PC-9 (cell line): ENCODE measurements at regions not wholly inside any gene's neighbourhood (a gene's known extent, or its start where the extent isn't known, plus 50 kb on each side); places are given as distances from the start of the nearest gene placed in this dataset.
A peak's percentile ranks its signal among the peaks of the same experiment; 100 is the strongest.

Experiments
- BruUV-seq: library from RNA; stranded (reverse); fragments of 400-500 nt; replicated peaks from 2 replicates; lab custom pipeline; 2021; lab: Mats Ljungman, UMichigan
- CTCF ChIA-PET: fragments of 300-600 bp; sonication (Branson Sonifier 250); formaldehyde crosslinking; loops from one replicate; lab custom pipeline; 2022; ENCODE audit warnings: antibody characterized with exemption; lab: Charles Lee
- POLR2A ChIA-PET: fragments of 300-600 bp; sonication (Branson Sonifier 250); formaldehyde crosslinking; loops from one replicate; lab custom pipeline; 2022; ENCODE audit warnings: antibody characterized with exemption; ENCODE audit not compliant: unreplicated experiment; lab: Charles Lee
- DNase-seq, 2 experiments: peaks; one replicate each; pipeline versions ENCODE4 v3.0.0 to v3.0.0-alpha.2; 2015 to 2022; ENCODE audit warnings: mixed read lengths in 1 of 2
- H2AFZ ChIP-seq: fragments of 200-600 bp; sonication (generic); 2 replicates; pipeline ENCODE4 v1.8.1; 2017; ENCODE audit warnings: antibody characterized with exemption
- H3F3A ChIP-seq: fragments of 200-600 bp; sonication (generic); 2 replicates; pipeline ENCODE4 v1.8.1; 2017; ENCODE audit warnings: antibody characterized with exemption, mild to moderate bottlenecking, low read depth; ENCODE audit not compliant: insufficient read depth
- H3K27ac ChIP-seq: fragments of 200-600 bp; sonication (generic); 2 replicates; pipeline ENCODE4 v1.6.1; 2016; ENCODE audit warnings: mixed run types
- H3K27me3 ChIP-seq: fragments of 200-600 bp; sonication (generic); 2 replicates; pipeline ENCODE4 v1.6.1; 2016; ENCODE audit warnings: low read depth, mixed run types; ENCODE audit not compliant: insufficient read depth
- H3K36me3 ChIP-seq: fragments of 200-600 bp; sonication (generic); 2 replicates; pipeline ENCODE4 v1.6.1; 2016; ENCODE audit warnings: low read depth, mixed run types
- H3K4me1 ChIP-seq: fragments of 200-600 bp; sonication (generic); replicated peaks from 2 replicates; pipeline ENCODE4 v1.6.1; 2016; ENCODE audit warnings: mixed run types; ENCODE audit not compliant: insufficient read depth
- H3K4me2 ChIP-seq: fragments of 200-600 bp; sonication (generic); 2 replicates; pipeline ENCODE4 v1.6.1; 2017; ENCODE audit warnings: mixed run types
- H3K4me3 ChIP-seq: fragments of 200-600 bp; sonication (generic); 2 replicates; pipeline ENCODE4 v1.6.1; 2016; ENCODE audit warnings: mixed run types
- H3K79me2 ChIP-seq: fragments of 200-600 bp; sonication (generic); 2 replicates; pipeline ENCODE4 v1.6.1; 2017; ENCODE audit warnings: low read depth, mixed run types
- H3K9me2 ChIP-seq: fragments of 200-600 bp; sonication (generic); 2 replicates; pipeline ENCODE4 v1.8.1; 2017; ENCODE audit warnings: mild to moderate bottlenecking; ENCODE audit not compliant: insufficient read depth
- H3K9me3 ChIP-seq: fragments of 200-600 bp; sonication (generic); 2 replicates; pipeline ENCODE4 v1.8.1; 2016; ENCODE audit warnings: low read depth; ENCODE audit not compliant: insufficient read depth
- H4K20me1 ChIP-seq: fragments of 200-600 bp; sonication (generic); 2 replicates; pipeline ENCODE4 v1.8.1; 2017; ENCODE audit not compliant: insufficient read depth
- EZH2 ChIP-seq: fragments of 200-600 bp; sonication (generic); IDR thresholded peaks from 2 replicates; pipeline ENCODE4 v1.8.0; 2017; ENCODE audit warnings: antibody characterized with exemption, low read depth
- intact Hi-C: fragments of 100-400 bp; cut with micrococcal nuclease; formaldehyde crosslinking; loops from one replicate; pipeline ENCODE4 v1.10.0; 2022; ENCODE audit not compliant: unreplicated experiment
- TF ChIP-seq, protein P1 (sequence below): fragments of 200-600 bp; sonication (generic); conservative IDR thresholded peaks from 2 replicates; pipeline ENCODE4 v1.6.1; 2017; ENCODE audit warnings: mixed run types, antibody characterized with exemption, mild to moderate bottlenecking, moderate library complexity

DNA sequence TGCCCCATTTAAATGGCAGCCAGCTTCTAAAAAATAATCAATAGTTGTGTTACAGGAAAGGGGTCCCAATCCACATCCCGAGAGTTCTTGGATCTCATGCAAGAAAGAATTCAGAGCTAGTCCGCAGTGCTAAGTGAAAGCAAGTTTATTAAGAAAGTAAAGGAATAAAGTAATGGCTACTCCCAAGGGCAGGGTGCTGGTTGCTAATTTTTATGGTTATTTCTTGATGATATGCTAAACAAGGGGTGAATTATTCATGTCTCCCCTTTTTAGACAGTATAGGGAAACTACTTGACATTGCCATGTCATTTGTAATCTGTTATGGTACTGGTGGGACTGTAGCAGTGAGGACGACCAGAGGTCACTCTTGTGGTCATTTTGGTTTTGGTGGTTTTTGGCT is 591.3 kb downstream of the LRFN5 start:
- ChIA-PET CTCF (no interaction called here), POLR2A (no interaction called here)
- no TSS peak for BruUV-seq
- no peak overlapping the region for H3K4me2 ChIP-seq
- H3K36me3 ChIP-seq: no peaks in the 10 kb centered on the region
- no peak for DNase-seq
- no peaks in the 10 kb centered on the region for H3K79me2 ChIP-seq
- no peak overlapping the region for H3K27ac ChIP-seq
- no peaks in the 10 kb centered on the region for H4K20me1 ChIP-seq
- no peak for TF ChIP-seq EZH2
- TF ChIP-seq, protein P1, sequence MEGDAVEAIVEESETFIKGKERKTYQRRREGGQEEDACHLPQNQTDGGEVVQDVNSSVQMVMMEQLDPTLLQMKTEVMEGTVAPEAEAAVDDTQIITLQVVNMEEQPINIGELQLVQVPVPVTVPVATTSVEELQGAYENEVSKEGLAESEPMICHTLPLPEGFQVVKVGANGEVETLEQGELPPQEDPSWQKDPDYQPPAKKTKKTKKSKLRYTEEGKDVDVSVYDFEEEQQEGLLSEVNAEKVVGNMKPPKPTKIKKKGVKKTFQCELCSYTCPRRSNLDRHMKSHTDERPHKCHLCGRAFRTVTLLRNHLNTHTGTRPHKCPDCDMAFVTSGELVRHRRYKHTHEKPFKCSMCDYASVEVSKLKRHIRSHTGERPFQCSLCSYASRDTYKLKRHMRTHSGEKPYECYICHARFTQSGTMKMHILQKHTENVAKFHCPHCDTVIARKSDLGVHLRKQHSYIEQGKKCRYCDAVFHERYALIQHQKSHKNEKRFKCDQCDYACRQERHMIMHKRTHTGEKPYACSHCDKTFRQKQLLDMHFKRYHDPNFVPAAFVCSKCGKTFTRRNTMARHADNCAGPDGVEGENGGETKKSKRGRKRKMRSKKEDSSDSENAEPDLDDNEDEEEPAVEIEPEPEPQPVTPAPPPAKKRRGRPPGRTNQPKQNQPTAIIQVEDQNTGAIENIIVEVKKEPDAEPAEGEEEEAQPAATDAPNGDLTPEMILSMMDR: no peak
- no peaks in the 10 kb centered on the region for H3K9me2 ChIP-seq
- peaks cover 14% of the 10 kb centered on the region; the same call in 1 of the 2 replicates for H3F3A ChIP-seq
- no peak overlapping the region for H3K4me3 ChIP-seq
- H2AFZ ChIP-seq: no peak overlapping the region
- H3K9me3 ChIP-seq: no peaks in the 10 kb centered on the region
- intact Hi-C loops: no loop called here
- peaks cover 14% of the 10 kb centered on the region for H3K4me1 ChIP-seq
- H3K27me3 ChIP-seq: no peaks in the 10 kb centered on the region

DNA sequence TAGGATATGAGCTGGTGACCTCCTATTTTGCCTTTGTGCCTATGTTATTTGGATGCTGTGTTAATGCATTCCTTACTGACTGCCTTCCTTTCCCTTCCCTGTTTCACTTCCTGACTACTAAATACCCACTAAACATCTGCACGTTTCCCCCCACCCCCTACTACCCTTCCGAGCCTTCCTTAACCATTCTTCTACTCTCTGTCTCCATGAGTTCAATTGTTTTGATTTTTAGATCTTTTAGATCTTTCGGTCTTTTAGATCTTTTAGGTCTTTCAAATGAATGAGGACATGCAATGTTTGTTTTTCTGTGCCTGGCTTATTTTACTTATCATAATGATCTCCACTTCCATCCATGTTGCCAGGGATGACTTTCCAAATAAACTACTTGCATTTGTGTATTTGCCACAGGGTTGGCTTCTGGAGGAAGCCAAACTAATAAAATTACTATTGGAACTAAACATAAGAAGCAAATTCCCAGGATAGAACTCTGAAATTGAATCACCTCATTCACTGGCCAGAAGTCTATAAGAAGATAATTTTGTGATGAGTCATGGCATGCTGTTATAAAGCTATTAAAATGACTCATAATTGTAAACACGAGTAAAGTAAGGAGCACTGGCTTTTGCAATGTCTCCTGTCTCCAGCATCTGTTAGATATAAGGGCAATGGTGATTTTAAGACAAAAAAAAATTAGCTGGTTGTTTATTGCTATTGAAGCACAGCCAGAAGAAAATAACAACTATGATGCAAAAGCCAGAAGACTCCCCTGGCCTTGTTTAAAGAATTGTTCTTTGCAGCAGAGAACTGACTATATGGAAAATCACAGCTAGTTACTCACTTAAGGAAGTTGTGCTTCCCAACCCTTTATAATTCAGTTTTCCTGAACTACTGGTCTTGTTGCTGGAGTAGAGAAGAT is 586.3 kb downstream of the LRFN5 start:
- H3K27ac ChIP-seq: peak overlapping the region; percentile 90
- H3K4me1 ChIP-seq: peaks cover 28% of the 10 kb centered on the region
- peak; percentile 16 to 89 for DNase-seq
- no peaks in the 10 kb centered on the region for H3K36me3 ChIP-seq
- TF ChIP-seq, protein P1: no peak
- H3F3A ChIP-seq: peaks cover 26% of the 10 kb centered on the region
- H3K4me3 ChIP-seq: peak overlapping the region; percentile 44
- H4K20me1 ChIP-seq: no peaks in the 10 kb centered on the region
- no peaks in the 10 kb centered on the region for H3K9me2 ChIP-seq
- no TSS peak for BruUV-seq
- H3K4me2 ChIP-seq: peak overlapping the region; percentile 70
- peak overlapping the region; percentile 44; the same call in 1 of the 2 replicates for H2AFZ ChIP-seq
- H3K27me3 ChIP-seq: no peaks in the 10 kb centered on the region
- no peaks in the 10 kb centered on the region for H3K9me3 ChIP-seq
- no peaks in the 10 kb centered on the region for H3K79me2 ChIP-seq
- intact Hi-C loops: no loop called here
- ChIA-PET POLR2A (no interaction called here), CTCF (interaction anchor here (0.6 kb wide), 1 partner anchor 27 kb away, joined by 5 read pairs; no protein-coding TSS in a partner anchor)

DNA sequence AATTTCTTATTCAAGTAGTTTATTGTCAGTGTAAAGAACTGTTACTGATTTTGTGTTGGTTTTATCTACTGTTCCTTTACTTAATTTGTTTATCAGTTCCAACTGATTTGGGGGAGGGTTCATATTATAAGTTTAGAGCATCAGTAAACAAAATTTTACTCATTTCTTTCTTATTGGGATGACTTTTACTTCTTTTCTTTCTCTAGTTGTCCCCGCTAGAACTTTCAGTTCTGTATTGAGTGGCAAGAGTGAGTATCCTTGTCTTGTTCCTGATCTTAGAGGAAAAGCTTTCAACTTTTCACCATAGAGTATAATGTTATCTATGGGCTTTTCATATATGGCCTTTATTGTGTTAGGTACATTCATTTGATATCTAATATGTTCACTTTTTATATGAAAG is 584.1 kb downstream of the LRFN5 start:
- BruUV-seq: no TSS peak
- ChIA-PET POLR2A (no interaction called here), CTCF (no interaction called here)
- DNase-seq: no peak
- no peak overlapping the region for H3K4me2 ChIP-seq
- H3K9me3 ChIP-seq: no peaks in the 10 kb centered on the region
- H3K27ac ChIP-seq: no peak overlapping the region
- H3K36me3 ChIP-seq: no peaks in the 10 kb centered on the region
- intact Hi-C loops: no loop called here
- H3K27me3 ChIP-seq: no peaks in the 10 kb centered on the region
- no peaks in the 10 kb centered on the region for H3K9me2 ChIP-seq
- H4K20me1 ChIP-seq: no peaks in the 10 kb centered on the region
- H3K4me3 ChIP-seq: no peak overlapping the region
- H2AFZ ChIP-seq: no peak overlapping the region
- H3K79me2 ChIP-seq: no peaks in the 10 kb centered on the region
- TF ChIP-seq, protein P1: no peak
- no peak for TF ChIP-seq EZH2
- H3K4me1 ChIP-seq: peaks cover 28% of the 10 kb centered on the region
- peaks cover 26% of the 10 kb centered on the region for H3F3A ChIP-seq
